ENCODE measurements at regions not wholly inside any gene's neighbourhood (a gene's known extent, or its start where the extent isn't known, plus 50 kb on each side); places are given as distances from the start of the nearest gene placed in this dataset.

GRCh38 chr17:77297693-77298666, 157.2 kb downstream of the SEC14L1 start:
- Mint-ChIP-seq H3K9me3 (no peaks in the 10 kb centered on the region), H3K4me3 (no peak overlapping the region), H3K27me3 (no peaks in the 10 kb centered on the region), H3K27ac (no peak overlapping the region), H3K4me1 (no peaks in the 10 kb centered on the region), H3K36me3 (no peaks in the 10 kb centered on the region)
- no peaks in the 10 kb centered on the region for H3K4me1 ChIP-seq (ENCODE audit: control insufficient read depth in 1 of 2, extremely low read depth in 1 of 2, insufficient read depth in 2 of 2, low read length in 2 of 2)
- H3K27ac ChIP-seq (ENCODE audit: low read length), result no peak overlapping the region
- no peaks in the 10 kb centered on the region for H3K9me3 ChIP-seq
- ChIA-PET CTCF (no interaction called here), POLR2A (no interaction called here)
- no peaks in the 10 kb centered on the region for H3K36me3 ChIP-seq (ENCODE audit: control insufficient read depth in 2 of 2, extremely low read depth in 1 of 2, insufficient read depth in 1 of 2, low read length in 1 of 2)
- no peak for ATAC-seq (replicated peaks in 1 of 4)
- peaks cover 0 to 12% of the 10 kb centered on the region in 2 experiments for H3K27me3 ChIP-seq (replicated peaks in 1 of 2; ENCODE audit: control insufficient read depth in 2 of 2, extremely low read depth in 1 of 2, insufficient read depth in 2 of 2, low read length in 1 of 2)
- H3K4me3 ChIP-seq (ENCODE audit: control insufficient read depth in 1 of 2, extremely low read depth in 1 of 2, low read length in 1 of 2), result no peak overlapping the region
- no CpG with 5 or more reads among the region's 8 CpGs for WGBS (ENCODE audit: insufficient coverage)
- no peak for DNase-seq

GRCh38 chr17:77298811-77299210, 158.0 kb downstream of the SEC14L1 start:
- ChIA-PET CTCF (no interaction called here), POLR2A (no interaction called here)
- Mint-ChIP-seq H3K27ac (no peak overlapping the region), H3K27me3 (no peaks in the 10 kb centered on the region), H3K4me3 (no peak overlapping the region), H3K36me3 (no peaks in the 10 kb centered on the region), H3K4me1 (no peaks in the 10 kb centered on the region), H3K9me3 (no peaks in the 10 kb centered on the region)
- H3K27me3 ChIP-seq (replicated peaks in 1 of 2; ENCODE audit: control insufficient read depth in 2 of 2, extremely low read depth in 1 of 2, insufficient read depth in 2 of 2, low read length in 1 of 2), result peaks cover 0 to 12% of the 10 kb centered on the region in 2 experiments
- WGBS (ENCODE audit: insufficient coverage), result 86% methylated on average over 4 of the region's 5 CpGs
- no peak overlapping the region for H3K4me3 ChIP-seq (ENCODE audit: control insufficient read depth in 1 of 2, extremely low read depth in 1 of 2, low read length in 1 of 2)
- H3K9me3 ChIP-seq, result no peaks in the 10 kb centered on the region
- ATAC-seq (replicated peaks in 1 of 4) (no peak), DNase-seq (no peak)
- no peaks in the 10 kb centered on the region for H3K36me3 ChIP-seq (ENCODE audit: control insufficient read depth in 2 of 2, extremely low read depth in 1 of 2, insufficient read depth in 1 of 2, low read length in 1 of 2)
- no peak overlapping the region for H3K27ac ChIP-seq (ENCODE audit: low read length)
- no peaks in the 10 kb centered on the region for H3K4me1 ChIP-seq (ENCODE audit: control insufficient read depth in 1 of 2, extremely low read depth in 1 of 2, insufficient read depth in 2 of 2, low read length in 2 of 2)

GRCh38 chr17:77299256-77300015, 158.7 kb downstream of the SEC14L1 start:
- 100% methylated on average over 2 of the region's 6 CpGs for WGBS (ENCODE audit: insufficient coverage)
- ChIA-PET CTCF (interaction anchor here in 1 of 2 donors (0.7 kb wide), 1 partner anchor 546 kb away, joined by 3 read pairs; no protein-coding TSS in a partner anchor), POLR2A (no interaction called here)
- no peak overlapping the region for H3K27ac ChIP-seq (ENCODE audit: low read length)
- DNase-seq (no peak), ATAC-seq (replicated peaks in 1 of 4) (no peak)
- H3K9me3 ChIP-seq, result no peaks in the 10 kb centered on the region
- H3K9me3 Mint-ChIP-seq, result no peaks in the 10 kb centered on the region
- H3K4me1 Mint-ChIP-seq, result no peaks in the 10 kb centered on the region
- no peak overlapping the region for H3K27ac Mint-ChIP-seq
- H3K36me3 Mint-ChIP-seq, result no peaks in the 10 kb centered on the region
- no peaks in the 10 kb centered on the region for H3K4me1 ChIP-seq (ENCODE audit: control insufficient read depth in 1 of 2, extremely low read depth in 1 of 2, insufficient read depth in 2 of 2, low read length in 2 of 2)
- peaks cover 0 to 12% of the 10 kb centered on the region in 2 experiments for H3K27me3 ChIP-seq (replicated peaks in 1 of 2; ENCODE audit: control insufficient read depth in 2 of 2, extremely low read depth in 1 of 2, insufficient read depth in 2 of 2, low read length in 1 of 2)
- no peaks in the 10 kb centered on the region for H3K27me3 Mint-ChIP-seq
- H3K36me3 ChIP-seq (ENCODE audit: control insufficient read depth in 2 of 2, extremely low read depth in 1 of 2, insufficient read depth in 1 of 2, low read length in 1 of 2), result no peaks in the 10 kb centered on the region
- H3K4me3 Mint-ChIP-seq, result no peak overlapping the region
- no peak overlapping the region for H3K4me3 ChIP-seq (ENCODE audit: control insufficient read depth in 1 of 2, extremely low read depth in 1 of 2, low read length in 1 of 2)

GRCh38 chr17:77300016-77300686, 159.4 kb downstream of the SEC14L1 start:
- H3K27ac ChIP-seq (ENCODE audit: low read length), result no peak overlapping the region
- 100% methylated on average over 1 of the region's 4 CpGs for WGBS (ENCODE audit: insufficient coverage)
- ChIA-PET CTCF (interaction anchor here (0.6 to 0.7 kb wide), 3 partner anchors 332 to 891 kb away, joined by 3 to 4 read pairs (median 3); no protein-coding TSS in a partner anchor), POLR2A (no interaction called here)
- peaks cover 0 to 11% of the 10 kb centered on the region in 2 experiments for H3K27me3 ChIP-seq (replicated peaks in 1 of 2; ENCODE audit: control insufficient read depth in 2 of 2, extremely low read depth in 1 of 2, insufficient read depth in 2 of 2, low read length in 1 of 2)
- H3K36me3 ChIP-seq (ENCODE audit: control insufficient read depth in 2 of 2, extremely low read depth in 1 of 2, insufficient read depth in 1 of 2, low read length in 1 of 2), result no peaks in the 10 kb centered on the region
- H3K4me1 Mint-ChIP-seq, result no peaks in the 10 kb centered on the region
- H3K36me3 Mint-ChIP-seq, result no peaks in the 10 kb centered on the region
- H3K27ac Mint-ChIP-seq, result no peak overlapping the region
- H3K4me1 ChIP-seq (ENCODE audit: control insufficient read depth in 1 of 2, extremely low read depth in 1 of 2, insufficient read depth in 2 of 2, low read length in 2 of 2), result no peaks in the 10 kb centered on the region
- DNase-seq (no peak), ATAC-seq (replicated peaks in 1 of 4) (no peak)
- no peak overlapping the region for H3K4me3 ChIP-seq (ENCODE audit: control insufficient read depth in 1 of 2, extremely low read depth in 1 of 2, low read length in 1 of 2)
- H3K9me3 Mint-ChIP-seq, result no peaks in the 10 kb centered on the region
- H3K27me3 Mint-ChIP-seq, result no peaks in the 10 kb centered on the region
- no peaks in the 10 kb centered on the region for H3K9me3 ChIP-seq
- no peak overlapping the region for H3K4me3 Mint-ChIP-seq

GRCh38 chr17:77301694-77302266, 161.0 kb downstream of the SEC14L1 start:
- Mint-ChIP-seq H3K9me3 (no peaks in the 10 kb centered on the region), H3K36me3 (no peaks in the 10 kb centered on the region), H3K4me1 (no peaks in the 10 kb centered on the region), H3K27me3 (no peaks in the 10 kb centered on the region), H3K4me3 (no peak overlapping the region), H3K27ac (no peak overlapping the region)
- Histone ChIP-seq H3K4me3 (ENCODE audit: control insufficient read depth in 1 of 2, extremely low read depth in 1 of 2, low read length in 1 of 2) (no peak overlapping the region), H3K9me3 (no peaks in the 10 kb centered on the region), H3K4me1 (ENCODE audit: control insufficient read depth in 1 of 2, extremely low read depth in 1 of 2, insufficient read depth in 2 of 2, low read length in 2 of 2) (peaks cover 0 to 2% of the 10 kb centered on the region in 2 experiments), H3K27ac (ENCODE audit: low read length) (no peak overlapping the region), H3K36me3 (ENCODE audit: control insufficient read depth in 2 of 2, extremely low read depth in 1 of 2, insufficient read depth in 1 of 2, low read length in 1 of 2) (no peaks in the 10 kb centered on the region), H3K27me3 (replicated peaks in 1 of 2; ENCODE audit: control insufficient read depth in 2 of 2, extremely low read depth in 1 of 2, insufficient read depth in 2 of 2, low read length in 1 of 2) (peaks cover 0 to 9% of the 10 kb centered on the region in 2 experiments)
- DNase-seq (no peak), ATAC-seq (replicated peaks in 1 of 4) (no peak)
- WGBS (ENCODE audit: insufficient coverage), result 100% methylated on average over 1 of the region's 8 CpGs
- CTCF ChIA-PET, result no interaction called here
- POLR2A ChIA-PET, result no interaction called here

- CTCF ChIA-PET, result no interaction called here
These were observed 161.9 kb downstream of the SEC14L1 start for GRCh38 chr17:77302682-77303081.

More at GRCh38 chr17:77302682-77303081, 161.9 kb downstream of the SEC14L1 start:
- Mint-ChIP-seq H3K4me3 (no peak overlapping the region), H3K4me1 (no peaks in the 10 kb centered on the region), H3K36me3 (no peaks in the 10 kb centered on the region), H3K27ac (no peak overlapping the region), H3K9me3 (no peaks in the 10 kb centered on the region), H3K27me3 (no peaks in the 10 kb centered on the region)
- 80% methylated on average over 1 of the region's 8 CpGs for WGBS (ENCODE audit: insufficient coverage)
- Histone ChIP-seq H3K4me1 (ENCODE audit: control insufficient read depth in 1 of 2, extremely low read depth in 1 of 2, insufficient read depth in 2 of 2, low read length in 2 of 2) (peaks cover 0 to 2% of the 10 kb centered on the region in 2 experiments), H3K27ac (ENCODE audit: low read length) (no peak overlapping the region), H3K9me3 (no peaks in the 10 kb centered on the region), H3K4me3 (ENCODE audit: control insufficient read depth in 1 of 2, extremely low read depth in 1 of 2, low read length in 1 of 2) (no peak overlapping the region), H3K36me3 (ENCODE audit: control insufficient read depth in 2 of 2, extremely low read depth in 1 of 2, insufficient read depth in 1 of 2, low read length in 1 of 2) (no peaks in the 10 kb centered on the region), H3K27me3 (replicated peaks in 1 of 2; ENCODE audit: control insufficient read depth in 2 of 2, extremely low read depth in 1 of 2, insufficient read depth in 2 of 2, low read length in 1 of 2) (peaks cover 0 to 9% of the 10 kb centered on the region in 2 experiments)
- DNase-seq (no peak), ATAC-seq (replicated peaks in 1 of 4) (no peak)
- POLR2A ChIA-PET, result interaction anchor here in 1 of 2 donors (0.5 kb wide), 1 partner anchor 136 kb away, joined by 5 read pairs; no protein-coding TSS in a partner anchor
